HCEC 1CT (cell line): ENCODE measurements at regions not wholly inside any gene's neighbourhood (a gene's known extent, or its start where the extent isn't known, plus 50 kb on each side); places are given as distances from the start of the nearest gene placed in this dataset.
"Not testable (repeated sequence)": the region's sequence is repeated elsewhere in the genome, so short reads cannot be mapped to it uniquely, and the experiment has no call there.

Source experiments
- DNase-seq: peaks from one replicate; pipeline ENCODE4 v3.0.0-alpha.2; 2017

- DNase-seq: no peak
These were observed 1648.0 kb downstream of the PCDH9 start for GRCh38 chr13:65582160-65582559.

GRCh38 chr13:65564561-65564960 is 1665.6 kb downstream of the PCDH9 start:
- not testable (repeated sequence) for DNase-seq

DNA sequence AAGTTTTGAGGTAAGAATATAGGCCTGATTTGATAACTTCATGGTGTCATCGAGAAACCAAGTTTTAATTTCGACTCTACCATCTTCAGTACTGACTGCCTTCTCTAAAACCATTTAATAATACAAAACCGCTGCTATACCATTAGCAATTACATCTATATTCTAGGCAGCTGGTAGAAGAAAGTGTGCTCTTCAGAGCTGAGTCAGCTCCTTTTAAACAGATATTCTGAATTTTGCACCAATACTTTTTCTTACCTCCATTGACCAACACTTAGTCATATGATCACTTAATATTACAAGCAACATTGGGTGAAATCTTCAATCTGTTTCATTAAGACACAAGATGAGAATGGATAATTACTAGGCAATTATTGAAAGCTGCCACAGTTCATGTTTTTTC is 1667.8 kb downstream of the PCDH9 start:
- DNase-seq: no peak

GRCh38 chr13:65560936-65561335 is 1669.2 kb downstream of the PCDH9 start:
- DNase-seq: no peak

- no peak for DNase-seq
These were observed 1674.2 kb downstream of the PCDH9 start for GRCh38 chr13:65555962-65556361.

DNA sequence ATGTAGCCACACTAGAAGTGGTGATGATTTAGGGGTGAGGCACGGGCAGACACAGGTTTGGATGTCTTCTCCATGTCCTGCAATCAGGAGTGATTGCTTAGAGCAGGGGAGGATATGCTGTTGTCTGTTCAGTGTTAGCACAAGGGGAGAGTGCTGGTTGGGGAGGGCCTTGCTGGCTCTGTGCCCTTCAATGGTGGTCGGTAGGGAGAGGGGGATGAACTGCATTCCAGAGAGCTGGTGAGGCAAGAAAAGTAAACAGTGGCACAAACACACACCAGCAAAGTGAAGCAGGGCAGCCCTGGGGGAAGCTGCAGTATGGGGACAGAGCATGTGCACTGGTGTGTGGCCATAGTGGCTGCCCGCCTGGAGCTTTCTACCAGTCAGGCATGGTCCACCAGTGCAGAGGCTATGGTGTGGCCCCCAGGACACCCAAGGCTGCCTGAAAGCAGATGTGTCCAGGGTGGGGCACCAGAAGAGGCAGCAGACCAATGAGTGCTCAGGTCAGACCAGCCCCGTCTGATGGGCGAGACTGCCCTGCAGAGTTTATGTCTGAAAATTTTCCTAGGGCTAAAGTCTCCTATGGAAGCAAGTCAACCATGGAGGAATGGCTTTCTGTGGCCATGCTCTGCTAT is 1676.9 kb downstream of the PCDH9 start:
- DNase-seq: no peak

GRCh38 chr13:65551208-65551607 is 1678.9 kb downstream of the PCDH9 start:
- DNase-seq: no peak

- no peak for DNase-seq
These were observed 1690.0 kb downstream of the PCDH9 start for GRCh38 chr13:65540175-65540574.

DNA sequence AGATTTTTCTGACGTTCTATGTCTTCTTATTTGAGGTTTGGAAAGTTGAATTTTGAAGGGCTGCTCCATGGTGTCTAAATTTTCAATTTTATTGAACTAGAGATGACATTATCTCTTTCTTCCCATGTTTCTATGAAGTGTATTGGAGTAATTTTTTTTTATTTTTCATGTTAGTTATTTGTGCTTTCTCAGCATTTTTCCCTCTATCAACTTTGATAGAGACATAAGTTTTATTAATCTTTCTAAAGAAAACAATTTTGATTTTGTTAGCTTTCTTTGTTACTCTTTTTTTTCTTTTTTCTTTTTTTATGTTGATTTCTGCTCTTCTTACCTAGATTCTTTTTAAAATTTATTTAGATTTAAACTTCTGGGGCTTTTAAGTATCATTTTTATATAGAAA is 1694.8 kb downstream of the PCDH9 start:
- no peak for DNase-seq

- DNase-seq: no peak
These were observed 1697.9 kb downstream of the PCDH9 start for GRCh38 chr13:65532231-65532630.

DNA sequence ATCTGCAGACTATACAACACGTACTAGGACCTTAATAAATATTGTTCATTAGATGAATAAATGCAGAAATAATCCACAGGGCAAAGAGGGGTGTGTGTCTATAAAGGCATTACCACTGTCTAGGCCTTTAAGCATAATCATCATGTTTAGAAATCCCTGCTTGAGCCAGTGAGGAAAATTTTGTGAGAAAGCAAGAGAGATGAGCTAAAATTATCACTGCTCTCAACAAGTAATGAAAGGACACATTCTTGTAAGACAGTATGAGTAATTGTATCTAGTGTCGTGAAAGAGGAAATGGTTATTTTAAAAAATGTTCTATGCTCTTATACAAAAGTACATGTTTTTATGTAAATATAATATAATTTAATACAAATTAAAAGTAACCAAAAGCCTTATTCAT is 1699.4 kb downstream of the PCDH9 start:
- DNase-seq: no peak

DNA sequence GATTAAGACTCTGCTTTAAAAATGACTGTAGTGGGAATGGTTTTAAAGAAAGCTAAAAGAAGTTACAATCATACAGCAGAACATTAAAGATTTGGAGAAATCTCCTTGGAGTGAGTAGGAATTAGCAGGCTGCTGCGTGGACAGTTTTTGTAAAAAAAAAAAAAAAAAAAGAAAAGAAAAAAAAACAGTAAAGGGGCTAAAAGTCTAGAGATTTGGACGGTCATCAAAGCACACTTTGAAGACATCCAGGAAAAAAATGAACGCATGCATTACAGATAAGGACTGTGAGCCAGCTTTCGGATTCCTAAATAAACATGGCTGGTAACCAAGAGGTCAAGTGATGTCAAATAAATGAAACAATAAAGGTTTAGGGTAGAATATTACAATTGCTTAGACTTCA is 1700.6 kb downstream of the PCDH9 start:
- DNase-seq: no peak

DNA sequence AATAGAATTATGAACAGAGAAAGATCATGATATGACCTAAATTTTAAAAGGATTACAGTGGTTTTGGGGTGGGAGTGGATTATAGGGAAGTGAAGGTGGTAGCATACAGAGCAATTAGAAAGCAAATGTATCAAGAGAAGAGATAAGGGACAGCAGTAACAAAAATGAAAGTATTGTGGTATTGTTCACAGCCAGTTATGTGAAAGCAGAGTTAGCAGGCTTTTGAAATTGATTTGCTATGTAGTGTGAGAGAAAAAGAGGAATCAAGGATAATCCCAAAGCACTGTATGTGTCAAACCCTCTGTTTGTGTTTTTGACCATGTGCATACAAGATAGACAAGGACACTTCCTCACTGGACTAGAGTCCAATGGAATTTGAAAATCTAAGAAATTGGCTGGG is 1721.4 kb downstream of the PCDH9 start:
- DNase-seq: no peak

- DNase-seq: no peak
These were observed 1721.8 kb downstream of the PCDH9 start for GRCh38 chr13:65508338-65508737.

DNA sequence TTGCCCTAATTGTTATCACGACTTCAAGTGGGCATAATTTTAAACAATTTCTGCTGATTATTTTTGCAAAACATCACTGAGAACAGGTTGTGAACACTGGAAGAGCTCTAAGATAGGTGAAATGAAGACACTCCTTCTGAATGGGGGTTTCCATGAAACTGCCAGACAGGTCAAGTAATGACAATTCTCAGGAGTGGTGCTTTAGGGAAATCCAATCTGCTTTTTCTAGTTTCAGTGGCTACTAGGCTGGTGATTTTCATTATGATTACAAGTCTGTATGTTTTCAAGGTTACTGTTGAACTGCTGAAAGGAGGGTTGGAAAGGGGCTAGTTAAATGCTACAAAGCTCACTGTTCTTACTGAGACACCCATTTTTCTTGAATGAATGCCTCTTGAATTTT is 1724.2 kb downstream of the PCDH9 start:
- DNase-seq: no peak

DNA sequence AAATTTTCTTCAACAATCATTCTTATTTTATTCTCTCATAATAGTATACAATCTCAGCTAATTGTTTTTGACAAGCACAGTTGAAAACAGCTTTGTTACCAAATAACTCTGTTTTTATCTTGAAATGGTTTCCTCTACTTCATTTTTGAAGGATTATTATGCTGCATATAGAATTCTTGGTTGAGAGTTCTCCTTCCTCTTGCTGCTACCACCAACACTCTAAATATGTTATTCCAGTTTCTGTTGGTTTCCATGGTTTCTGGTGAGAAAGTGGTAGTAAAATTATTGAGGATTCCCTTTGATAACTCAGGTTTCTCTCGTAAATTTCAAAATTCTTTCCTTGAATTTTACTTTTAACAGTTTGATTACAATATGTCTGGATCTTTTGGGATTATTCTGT is 1725.9 kb downstream of the PCDH9 start:
- no peak for DNase-seq

- no peak for DNase-seq
These were observed 1729.7 kb downstream of the PCDH9 start for GRCh38 chr13:65500481-65500880.

GRCh38 chr13:65499256-65499655 is 1730.9 kb downstream of the PCDH9 start:
- no peak for DNase-seq

GRCh38 chr13:65497265-65497664 is 1732.9 kb downstream of the PCDH9 start:
- DNase-seq: no peak

DNA sequence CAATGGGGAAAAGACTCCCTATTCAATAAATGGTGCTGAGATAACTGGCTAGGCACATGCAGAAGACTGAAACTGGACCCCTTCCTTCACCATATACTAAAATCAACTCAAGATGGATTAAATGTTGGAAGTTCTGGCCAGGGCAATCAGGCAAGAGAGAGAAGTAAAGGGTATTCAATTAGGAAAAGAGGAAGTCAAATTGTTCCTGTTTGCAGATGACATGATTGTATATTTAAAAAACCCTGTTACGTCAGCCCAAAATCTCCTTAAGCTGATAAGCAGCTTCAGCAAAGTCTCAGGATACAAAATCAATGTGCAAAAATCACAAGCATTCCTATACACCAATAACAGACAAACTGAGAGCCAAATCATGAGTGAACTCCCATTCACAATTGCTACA is 1739.4 kb downstream of the PCDH9 start:
- not testable (repeated sequence) for DNase-seq

DNA sequence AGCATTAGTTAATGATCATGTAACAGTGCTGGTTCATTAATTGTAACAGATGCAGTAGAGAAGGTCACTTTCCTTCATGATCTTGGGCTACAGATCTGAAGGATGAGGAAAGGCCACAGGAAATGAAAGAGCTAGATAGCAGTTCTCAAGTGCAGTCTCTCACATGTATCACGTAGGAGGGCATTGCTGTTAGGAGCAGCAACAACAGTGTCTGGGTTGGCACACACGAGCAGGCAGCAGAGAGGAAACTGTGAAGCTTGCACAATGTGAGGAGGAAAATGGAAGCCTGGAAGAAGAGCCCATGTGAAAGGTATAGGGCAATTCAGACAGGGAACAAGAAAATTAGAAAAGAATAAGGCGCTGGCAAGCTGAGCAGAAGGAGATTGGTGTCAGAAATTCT is 1741.5 kb downstream of the PCDH9 start:
- no peak for DNase-seq

GRCh38 chr13:65479692-65480091 is 1750.4 kb downstream of the PCDH9 start:
- no peak for DNase-seq

DNA sequence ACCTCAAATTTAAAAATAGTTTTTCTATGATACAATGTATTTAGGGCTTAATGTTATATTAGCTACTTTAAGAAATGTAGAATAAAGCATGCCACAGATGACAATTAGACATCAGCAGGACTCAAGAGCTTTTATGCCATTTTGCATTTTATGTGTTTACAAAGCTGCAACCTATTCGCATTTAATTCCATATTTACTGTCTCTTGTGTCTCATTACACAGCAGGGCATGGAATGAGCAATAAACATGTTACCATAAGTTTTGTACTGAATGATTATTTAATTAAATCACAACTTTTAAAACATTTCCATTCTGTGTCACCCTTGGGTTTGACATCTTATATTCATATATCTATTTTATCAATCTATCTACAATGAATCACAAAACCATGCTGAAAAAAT is 1756.9 kb downstream of the PCDH9 start:
- DNase-seq: no peak

GRCh38 chr13:65472336-65472735 is 1757.8 kb downstream of the PCDH9 start:
- DNase-seq: no peak

- no peak for DNase-seq
These were observed 1759.4 kb downstream of the PCDH9 start for GRCh38 chr13:65470781-65471180.

GRCh38 chr13:65468628-65469027 is 1761.5 kb downstream of the PCDH9 start:
- no peak for DNase-seq
